ENCODE measurements at regions not wholly inside any gene's neighbourhood (a gene's known extent, or its start where the extent isn't known, plus 50 kb on each side); places are given as distances from the start of the nearest gene placed in this dataset.
A peak's percentile ranks its signal among the peaks of the same experiment; 100 is the strongest.

GRCh38 chr6:113595911-113596376 is 261.2 kb upstream of the MARCKS start:
- H3K4me3 ChIP-seq (replicated peaks in 1 of 2; ENCODE audit: low read depth in 2 of 2, low read length in 2 of 2), result no peak overlapping the region
- DNase-seq (ENCODE audit: low read depth in 2 of 2), result peak; percentile 47 to 51
- no peak for TF ChIP-seq CTCF (IDR thresholded peaks at IDR 0.05; ENCODE audit: low read depth, low read length)

GRCh38 chr6:113596387-113597230 is 260.5 kb upstream of the MARCKS start:
- DNase-seq (ENCODE audit: low read depth in 2 of 2), result peak; percentile 39 to 72
- TF ChIP-seq CTCF (IDR thresholded peaks at IDR 0.05; ENCODE audit: low read depth, low read length), result no peak
- H3K4me3 ChIP-seq (replicated peaks in 1 of 2; ENCODE audit: low read depth in 2 of 2, low read length in 2 of 2), result no peak overlapping the region

- no peak overlapping the region for H3K4me3 ChIP-seq (replicated peaks in 1 of 2; ENCODE audit: low read depth in 2 of 2, low read length in 2 of 2)
- peak; percentile 33 to 89 for DNase-seq (ENCODE audit: low read depth in 2 of 2)
- TF ChIP-seq CTCF (IDR thresholded peaks at IDR 0.05; ENCODE audit: low read depth, low read length), result no peak
Observed at GRCh38 chr6:113597231-113597583, 259.9 kb upstream of the MARCKS start.

- no peak for DNase-seq (ENCODE audit: low read depth in 2 of 2)
- H3K4me3 ChIP-seq (replicated peaks in 1 of 2; ENCODE audit: low read depth in 2 of 2, low read length in 2 of 2), result no peak overlapping the region
- TF ChIP-seq CTCF (IDR thresholded peaks at IDR 0.05; ENCODE audit: low read depth, low read length), result no peak
Observed at GRCh38 chr6:113598786-113599185, 258.4 kb upstream of the MARCKS start.

- no peak for TF ChIP-seq CTCF (IDR thresholded peaks at IDR 0.05; ENCODE audit: low read depth, low read length)
- no peak overlapping the region for H3K4me3 ChIP-seq (replicated peaks in 1 of 2; ENCODE audit: low read depth in 2 of 2, low read length in 2 of 2)
- DNase-seq (ENCODE audit: low read depth in 2 of 2), result peak in 1 of 2 donors; percentile 55
Observed at GRCh38 chr6:113599444-113599843, 257.7 kb upstream of the MARCKS start.

GRCh38 chr6:113600551-113601339 is 256.4 kb upstream of the MARCKS start:
- TF ChIP-seq CTCF (IDR thresholded peaks at IDR 0.05; ENCODE audit: low read depth, low read length), result no peak
- no peak for DNase-seq (ENCODE audit: low read depth in 2 of 2)
- H3K4me3 ChIP-seq (replicated peaks in 1 of 2; ENCODE audit: low read depth in 2 of 2, low read length in 2 of 2), result no peak overlapping the region

All from cardiac fibroblast (primary cell).